NCI-H1436 treated with DMSO at 0.1 percent for 48 hours (cell line): ENCODE measurements at regions not wholly inside any gene's neighbourhood (a gene's known extent, or its start where the extent isn't known, plus 50 kb on each side); places are given as distances from the start of the nearest gene placed in this dataset.
"Not testable (repeated sequence)": the region's sequence is repeated elsewhere in the genome, so short reads cannot be mapped to it uniquely, and the experiment has no call there.

Experiments
- DNase-seq: peaks from one replicate; lab custom pipeline; 2025; lab: John Stamatoyannopoulos, UW

- no peak for DNase-seq
These were observed 328.9 kb upstream of the PPP2R3A start for GRCh38 chr3:135636596-135636995.

- DNase-seq: no peak
These were observed 328.5 kb upstream of the PPP2R3A start for GRCh38 chr3:135637013-135637412.

- DNase-seq: no peak
These were observed 323.8 kb upstream of the PPP2R3A start for GRCh38 chr3:135641761-135642160.

- DNase-seq: no peak
These were observed 320.0 kb upstream of the PPP2R3A start for GRCh38 chr3:135645541-135645940.

GRCh38 chr3:135646873-135647272 is 318.7 kb upstream of the PPP2R3A start:
- no peak for DNase-seq

GRCh38 chr3:135649361-135649760 is 316.2 kb upstream of the PPP2R3A start:
- DNase-seq: no peak

GRCh38 chr3:135650309-135650708 is 315.2 kb upstream of the PPP2R3A start:
- no peak for DNase-seq

GRCh38 chr3:135652388-135652787 is 313.1 kb upstream of the PPP2R3A start:
- no peak for DNase-seq

- DNase-seq: no peak
These were observed 310.2 kb upstream of the PPP2R3A start for GRCh38 chr3:135655328-135655727.

- not testable (repeated sequence) for DNase-seq
These were observed 307.1 kb upstream of the PPP2R3A start for GRCh38 chr3:135658451-135658850.

GRCh38 chr3:135667061-135667460 is 298.5 kb upstream of the PPP2R3A start:
- no peak for DNase-seq

- no peak for DNase-seq
These were observed 291.0 kb upstream of the PPP2R3A start for GRCh38 chr3:135674508-135674907.

- no peak for DNase-seq
These were observed 287.1 kb upstream of the PPP2R3A start for GRCh38 chr3:135678386-135678785.

- DNase-seq: no peak
These were observed 277.5 kb upstream of the PPP2R3A start for GRCh38 chr3:135688003-135688402.

GRCh38 chr3:135690664-135691063 is 274.9 kb upstream of the PPP2R3A start:
- DNase-seq: no peak

- no peak for DNase-seq
These were observed 274.3 kb upstream of the PPP2R3A start for GRCh38 chr3:135691240-135691639.

GRCh38 chr3:135694142-135694541 is 271.4 kb upstream of the PPP2R3A start:
- DNase-seq: peak; percentile 68

GRCh38 chr3:135699741-135700140 is 265.8 kb upstream of the PPP2R3A start:
- no peak for DNase-seq

GRCh38 chr3:135706758-135707375 is 258.7 kb upstream of the PPP2R3A start:
- no peak for DNase-seq

- DNase-seq: no peak
These were observed 246.1 kb upstream of the PPP2R3A start for GRCh38 chr3:135719449-135719848.

- DNase-seq: no peak
These were observed 237.4 kb upstream of the PPP2R3A start for GRCh38 chr3:135728007-135728721.

- DNase-seq: no peak
These were observed 234.0 kb upstream of the PPP2R3A start for GRCh38 chr3:135731546-135731945.

GRCh38 chr3:135736740-135737139 is 228.8 kb upstream of the PPP2R3A start:
- DNase-seq: no peak

- DNase-seq: no peak
These were observed 225.7 kb upstream of the PPP2R3A start for GRCh38 chr3:135739779-135740178.
